Heart left ventricle (tissue), 16 donors: ENCODE measurements at regions not wholly inside any gene's neighbourhood (a gene's known extent, or its start where the extent isn't known, plus 50 kb on each side); places are given as distances from the start of the nearest gene placed in this dataset.

ENCODE experiments used
- ATAC-seq, 4 donors: fragments of 200-7000 bp; cut with Tn5 transposase; one replicate each; pipeline ENCODE4 v1.9.1; 2020 to 2022; ENCODE audit warnings: moderate library complexity in 4 of 4, mild to moderate bottlenecking in 3 of 4, moderate number of reproducible peaks in 1 of 4
- DNase-seq, 5 donors: peaks; one replicate each; pipeline ENCODE4 v3.0.0-alpha.2; 2020
- H3K27ac ChIP-seq, 12 donors: fragments of 200-600 bp; sonication (generic) in 4 of 12; one replicate each; pipeline versions ENCODE4 v1.5.0 to v1.8.0; 2016 to 2022; ENCODE audit warnings: mild to moderate bottlenecking in 2 of 12
- H3K27me3 ChIP-seq, 9 donors: fragments of 200-600 bp; sonication (generic) in 2 of 9; one replicate each; pipeline versions ENCODE4 v1.5.1 to v1.8.0; 2016 to 2022; ENCODE audit warnings: mild to moderate bottlenecking in 3 of 9
- H3K36me3 ChIP-seq, 9 donors: fragments of 200-600 bp; sonication (generic) in 2 of 9; one replicate each; pipeline versions ENCODE4 v1.5.0 to v1.8.0; 2018 to 2022; ENCODE audit warnings: mild to moderate bottlenecking in 2 of 9
- H3K4me1 ChIP-seq, 12 donors: fragments of 200-600 bp; sonication (generic) in 4 of 12; one replicate each; pipeline versions ENCODE4 v1.5.0 to v1.8.0; 2016 to 2022; ENCODE audit warnings: mild to moderate bottlenecking in 3 of 12
- H3K4me3 ChIP-seq, 12 donors: fragments of 200-600 bp; sonication (generic) in 4 of 12; one replicate each; pipeline versions ENCODE4 v1.5.0 to v1.8.0; 2017 to 2022; ENCODE audit warnings: mild to moderate bottlenecking in 9 of 12, moderate library complexity in 4 of 12
- H3K9me3 ChIP-seq, 12 donors: fragments of 200-600 bp; sonication (generic) in 4 of 12; one replicate each; pipeline versions ENCODE4 v1.5.0 to v1.8.0; 2016 to 2022; ENCODE audit warnings: mild to moderate bottlenecking in 1 of 12
- POLR2A ChIP-seq, 2 donors: fragments of 450-650 bp; IDR thresholded peaks; one replicate each; pipeline ENCODE4 v1.6.1; 2017; ENCODE audit warnings: antibody characterized with exemption in 2 of 2, mild to moderate bottlenecking in 2 of 2, moderate library complexity in 2 of 2
- WGBS, 4 donors: extraction: QIAGEN DNeasy Blood & Tissue Kit in 2 of 4; methylation state at CpG; one replicate each; pipeline versions ENCODE4 v1.1.5 to v1.1.7; 2013 to 2018; 5-methylcytosine and 5-hydroxymethylcytosine counted together
- intact Hi-C, 10 donors: fragments of 100-400 bp; cut with DNase I; formaldehyde crosslinking; loops; one replicate each; pipeline versions ENCODE4 v1.11.1 to v1.14.2; 2022
- TF ChIP-seq, protein P1 (sequence below), 12 donors: fragments of 200-600 bp; sonication (generic) in 4 of 12; IDR thresholded peaks; one replicate each; pipeline versions ENCODE4 v1.5.0 to v1.8.0; 2018 to 2022; ENCODE audit warnings: antibody characterized with exemption in 12 of 12, mild to moderate bottlenecking in 5 of 12
- donor health status: ischemic (EF 13 %, LVEDD 7.1; RV severe dilation, severe dysfunction).
- donor health status: healthy with polysubstance abuse.
- donor health status: DM: no; HTN: yes; CAD: no.
- donor health status: DM: no; HTN: no; CAD: no.
- donor health status: ischemic (EF 25% LVEDD 6.9; RV normal size, moderate dysfunction).
- donor health status: ischemic (EF 25% LVEDD 5.7; RV mildly dilated, moderate dysfunction).
- donor health status: healthy.
- donor health status: DM: yes; HTN: yes; CAD: no.
- donor health status: ischemic (EF 35%, LVEDD 5.7; RV mildly dilated, moderate dysfunction).
- donor health status: nonischemic (EF 11% LVEDD 7.7; RV severe dilation, severe dysfunction).
- donor health status: DM: yes; HTN: yes; CAD: no.
- donor health status: PGD.
- donor health status: ischemic (EF 29% LVEDD 5.4; RV normal size, mild dysfunction).
- donor health status: nonischemic (EF 23%, LVEDD 6.1; RV moderate dilation, normal function).

DNA sequence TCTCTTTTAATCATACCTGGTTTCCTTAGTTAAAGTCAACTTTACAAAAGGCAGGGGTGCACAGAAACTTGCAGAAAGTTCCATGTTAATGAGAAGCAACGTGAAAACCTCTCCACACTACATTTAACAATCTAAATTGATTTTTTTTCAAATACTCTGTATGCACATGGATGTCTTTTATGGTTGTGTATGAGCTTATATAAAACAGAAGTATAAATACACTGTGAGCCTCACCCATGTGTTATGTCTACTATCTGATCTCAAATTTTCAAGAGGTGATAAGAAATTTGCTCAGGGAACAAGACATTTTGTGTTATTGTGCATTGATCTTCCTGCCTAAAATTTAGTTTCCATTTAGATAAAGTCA is 617.6 kb downstream of the ADCYAP1 start:
- Histone ChIP-seq H3K9me3 (no peaks in the 10 kb centered on the region), H3K4me1 (no peaks in the 10 kb centered on the region), H3K27ac (no peak overlapping the region), H3K27me3 (no peaks in the 10 kb centered on the region), H3K36me3 (no peaks in the 10 kb centered on the region), H3K4me3 (no peak overlapping the region)
- 43 to 60% (median 47%) methylated on average over 1 of the region's 1 CpG for WGBS, 4 donors
- TF ChIP-seq, protein P1, sequence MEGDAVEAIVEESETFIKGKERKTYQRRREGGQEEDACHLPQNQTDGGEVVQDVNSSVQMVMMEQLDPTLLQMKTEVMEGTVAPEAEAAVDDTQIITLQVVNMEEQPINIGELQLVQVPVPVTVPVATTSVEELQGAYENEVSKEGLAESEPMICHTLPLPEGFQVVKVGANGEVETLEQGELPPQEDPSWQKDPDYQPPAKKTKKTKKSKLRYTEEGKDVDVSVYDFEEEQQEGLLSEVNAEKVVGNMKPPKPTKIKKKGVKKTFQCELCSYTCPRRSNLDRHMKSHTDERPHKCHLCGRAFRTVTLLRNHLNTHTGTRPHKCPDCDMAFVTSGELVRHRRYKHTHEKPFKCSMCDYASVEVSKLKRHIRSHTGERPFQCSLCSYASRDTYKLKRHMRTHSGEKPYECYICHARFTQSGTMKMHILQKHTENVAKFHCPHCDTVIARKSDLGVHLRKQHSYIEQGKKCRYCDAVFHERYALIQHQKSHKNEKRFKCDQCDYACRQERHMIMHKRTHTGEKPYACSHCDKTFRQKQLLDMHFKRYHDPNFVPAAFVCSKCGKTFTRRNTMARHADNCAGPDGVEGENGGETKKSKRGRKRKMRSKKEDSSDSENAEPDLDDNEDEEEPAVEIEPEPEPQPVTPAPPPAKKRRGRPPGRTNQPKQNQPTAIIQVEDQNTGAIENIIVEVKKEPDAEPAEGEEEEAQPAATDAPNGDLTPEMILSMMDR (IDR thresholded peaks at IDR 0.05) = no peak
- no peak for TF ChIP-seq POLR2A (IDR thresholded peaks at IDR 0.05)
- DNase-seq (no peak), ATAC-seq (no peak)
- intact Hi-C loops = no loop called here

DNA sequence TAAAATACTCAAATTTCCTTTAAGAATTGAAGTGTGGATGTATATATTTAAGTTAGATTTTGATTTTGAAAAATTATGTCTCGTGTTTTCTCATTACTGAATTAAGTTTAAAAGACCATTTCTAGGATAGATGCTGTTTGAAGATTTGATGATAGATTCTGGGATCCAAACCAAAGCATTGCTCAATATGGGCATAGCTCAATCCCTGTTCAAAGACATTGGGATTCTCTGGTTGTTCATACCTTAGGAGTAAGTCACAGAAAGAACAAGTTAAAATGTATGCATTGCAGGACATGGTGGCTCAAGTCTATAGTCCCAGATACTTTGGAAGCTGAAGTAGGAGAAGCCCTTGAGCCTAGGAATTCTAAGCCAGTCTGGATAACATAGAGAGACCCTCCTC is 622.3 kb downstream of the ADCYAP1 start:
- H3K9me3 ChIP-seq = peaks cover 0 to 5% (median 0%) of the 10 kb centered on the region in 12 donors
- H3K27ac ChIP-seq = no peak overlapping the region
- ATAC-seq = no peak
- DNase-seq = no peak
- H3K36me3 ChIP-seq = no peaks in the 10 kb centered on the region
- intact Hi-C loops = no loop called here
- no peaks in the 10 kb centered on the region for H3K27me3 ChIP-seq
- TF ChIP-seq POLR2A (IDR thresholded peaks at IDR 0.05) = no peak
- TF ChIP-seq, protein P1 (IDR thresholded peaks at IDR 0.05) = no peak
- WGBS, 4 donors = 38 to 46% (median 44%) methylated on average over 1 of the region's 1 CpG
- H3K4me3 ChIP-seq = no peak overlapping the region
- H3K4me1 ChIP-seq = no peaks in the 10 kb centered on the region

DNA sequence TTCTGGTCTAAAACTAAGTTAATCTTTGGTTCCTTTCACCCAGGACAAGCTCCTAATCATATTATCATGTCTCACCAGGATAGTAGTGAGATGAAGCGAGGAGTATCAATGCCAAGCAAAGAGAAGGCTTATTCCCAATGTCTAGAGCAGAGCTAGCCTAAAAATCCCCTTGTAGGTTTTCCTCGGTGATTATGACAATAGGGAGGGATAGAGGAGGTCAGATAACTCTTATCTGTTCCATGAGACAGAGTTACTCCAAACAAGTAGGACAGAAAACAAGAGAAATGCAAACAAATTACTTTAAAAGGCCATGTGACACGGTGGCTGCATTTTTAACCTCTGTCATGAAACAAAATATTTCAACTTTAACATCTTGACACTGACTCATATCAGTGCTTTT is 623.1 kb downstream of the ADCYAP1 start:
- Histone ChIP-seq H3K4me3 (no peak overlapping the region), H3K27me3 (no peaks in the 10 kb centered on the region), H3K9me3 (peaks cover 0 to 5% (median 0%) of the 10 kb centered on the region in 12 donors), H3K27ac (no peak overlapping the region), H3K36me3 (no peaks in the 10 kb centered on the region), H3K4me1 (no peaks in the 10 kb centered on the region)
- ATAC-seq (no peak), DNase-seq (no peak)
- intact Hi-C loops = no loop called here
- TF ChIP-seq, protein P1 (IDR thresholded peaks at IDR 0.05) = no peak
- TF ChIP-seq POLR2A (IDR thresholded peaks at IDR 0.05) = no peak
- WGBS, 4 donors = 43 to 50% (median 48%) methylated on average over 3 of the region's 3 CpGs

DNA sequence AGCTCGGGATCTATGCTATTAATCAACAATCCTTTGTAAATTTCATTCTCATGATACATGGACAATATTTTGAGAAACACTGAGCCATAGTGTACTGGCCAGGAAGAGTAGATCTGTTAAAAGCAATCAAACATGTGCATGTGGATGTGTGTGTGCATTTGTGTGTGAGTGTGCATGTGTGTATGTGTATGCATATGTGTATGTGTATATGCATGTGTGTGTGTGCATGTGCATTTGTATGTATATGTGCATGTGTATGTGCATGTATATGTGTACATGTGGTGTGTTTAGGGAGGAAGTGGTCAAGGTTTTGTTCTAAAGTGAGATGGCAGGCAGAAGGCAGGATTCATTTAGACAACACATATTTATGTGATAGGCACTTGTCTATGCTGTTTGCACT is 623.8 kb downstream of the ADCYAP1 start:
- intact Hi-C loops = no loop called here
- Histone ChIP-seq H3K4me1 (no peaks in the 10 kb centered on the region), H3K9me3 (peaks cover 0 to 5% (median 0%) of the 10 kb centered on the region in 12 donors), H3K27me3 (no peaks in the 10 kb centered on the region), H3K4me3 (no peak overlapping the region), H3K36me3 (no peaks in the 10 kb centered on the region), H3K27ac (no peak overlapping the region)
- DNase-seq = no peak
- WGBS, 4 donors = 70 to 83% (median 77%) methylated on average over 1 of the region's 1 CpG
- no peak for ATAC-seq
- no peak for TF ChIP-seq POLR2A (IDR thresholded peaks at IDR 0.05)
- TF ChIP-seq, protein P1 (IDR thresholded peaks at IDR 0.05) = no peak
